T-helper 2 cell treated with Interferon-gamma antibody and Interleukin-4, amounts not matched to agents 5 μg/mL and 100 μg/mL, for 36 hours (primary cell): ENCODE measurements at regions not wholly inside any gene's neighbourhood (a gene's known extent, or its start where the extent isn't known, plus 50 kb on each side); places are given as distances from the start of the nearest gene placed in this dataset.
"Not testable (repeated sequence)": the region's sequence is repeated elsewhere in the genome, so short reads cannot be mapped to it uniquely, and the experiment has no call there.

Experiments used
- DNase-seq: peaks from one replicate; pipeline ENCODE4 v3.0.0; 2021; ENCODE audit warnings: low spot score
- H3K27ac Mint-ChIP-seq: one replicate; pipeline ENCODE4 v1.8.0; 2021; ENCODE audit warnings: mild to moderate bottlenecking, mixed read lengths
- H3K27me3 Mint-ChIP-seq: one replicate; pipeline ENCODE4 v1.8.0; 2021; ENCODE audit warnings: low read depth, mixed read lengths
- H3K36me3 Mint-ChIP-seq: one replicate; pipeline ENCODE4 v1.8.0; 2021; ENCODE audit warnings: low read depth, mixed read lengths
- H3K4me1 Mint-ChIP-seq: one replicate; pipeline ENCODE4 v1.8.0; 2021; ENCODE audit warnings: low read depth, mixed read lengths
- H3K4me3 Mint-ChIP-seq: one replicate; pipeline ENCODE4 v1.8.0; 2022; ENCODE audit warnings: mild to moderate bottlenecking, moderate library complexity, mixed read lengths
- H3K9me3 Mint-ChIP-seq: one replicate; pipeline ENCODE4 v1.8.0; 2021; ENCODE audit warnings: mixed read lengths

GRCh38 chr12:127013197-127013596 is 1253.8 kb upstream of the TMEM132C start:
- Mint-ChIP-seq H3K4me3 (no peak overlapping the region), H3K9me3 (no peaks in the 10 kb centered on the region), H3K36me3 (no peaks in the 10 kb centered on the region), H3K4me1 (no peaks in the 10 kb centered on the region), H3K27ac (no peak overlapping the region), H3K27me3 (no peaks in the 10 kb centered on the region)
- no peak for DNase-seq

GRCh38 chr12:127014079-127014478 is 1252.9 kb upstream of the TMEM132C start:
- Mint-ChIP-seq H3K27ac (no peak overlapping the region), H3K9me3 (no peaks in the 10 kb centered on the region), H3K4me3 (no peak overlapping the region), H3K4me1 (no peaks in the 10 kb centered on the region), H3K27me3 (no peaks in the 10 kb centered on the region), H3K36me3 (no peaks in the 10 kb centered on the region)
- DNase-seq, result no peak

DNA sequence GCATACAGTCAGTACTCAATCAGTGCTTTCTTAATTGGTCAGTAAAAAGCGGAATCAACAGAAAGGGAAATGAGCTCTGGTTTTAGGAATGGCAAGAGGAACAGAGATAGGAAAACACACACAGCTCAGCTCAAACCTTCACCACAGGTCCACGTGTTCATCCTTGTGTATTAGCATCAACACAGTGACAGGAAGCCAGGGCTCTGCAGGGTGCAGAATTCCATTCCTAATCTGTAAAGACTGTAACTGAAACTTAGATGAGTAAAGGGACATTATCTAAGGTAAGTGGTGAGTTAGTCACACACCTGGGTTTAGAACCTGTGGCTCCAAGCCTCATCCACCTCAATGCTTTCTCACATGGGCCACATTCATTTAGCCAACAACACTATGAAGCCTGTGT is 1242.2 kb upstream of the TMEM132C start:
- H3K9me3 Mint-ChIP-seq, result no peaks in the 10 kb centered on the region
- DNase-seq, result no peak
- H3K36me3 Mint-ChIP-seq, result no peaks in the 10 kb centered on the region
- H3K27ac Mint-ChIP-seq, result no peak overlapping the region
- H3K4me1 Mint-ChIP-seq, result no peaks in the 10 kb centered on the region
- H3K27me3 Mint-ChIP-seq, result no peaks in the 10 kb centered on the region
- no peak overlapping the region for H3K4me3 Mint-ChIP-seq

DNA sequence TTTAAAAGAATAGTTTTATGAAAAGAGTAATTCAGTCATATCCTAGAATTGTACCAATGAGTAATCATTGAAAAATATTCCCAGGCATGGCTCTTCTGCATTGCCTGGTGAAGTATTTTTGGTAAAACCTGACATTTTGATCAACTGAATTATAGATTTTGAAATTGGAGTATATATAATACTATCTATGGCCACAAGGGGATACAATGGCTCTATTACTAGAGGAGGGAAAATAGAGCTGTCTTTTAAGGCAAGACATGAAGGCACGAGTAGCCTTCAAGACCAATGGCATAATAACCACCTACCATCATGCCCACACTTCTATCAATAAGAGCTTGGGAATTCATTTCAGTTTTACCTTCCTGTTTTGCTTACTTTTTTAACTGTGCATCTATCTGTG is 1241.4 kb upstream of the TMEM132C start:
- no peak for DNase-seq
- H3K27ac Mint-ChIP-seq, result no peak overlapping the region
- H3K4me3 Mint-ChIP-seq, result no peak overlapping the region
- no peaks in the 10 kb centered on the region for H3K27me3 Mint-ChIP-seq
- no peaks in the 10 kb centered on the region for H3K9me3 Mint-ChIP-seq
- no peaks in the 10 kb centered on the region for H3K36me3 Mint-ChIP-seq
- no peaks in the 10 kb centered on the region for H3K4me1 Mint-ChIP-seq

- H3K27ac Mint-ChIP-seq, result no peak overlapping the region
- H3K4me1 Mint-ChIP-seq, result no peaks in the 10 kb centered on the region
- H3K27me3 Mint-ChIP-seq, result no peaks in the 10 kb centered on the region
- H3K36me3 Mint-ChIP-seq, result no peaks in the 10 kb centered on the region
- no peaks in the 10 kb centered on the region for H3K9me3 Mint-ChIP-seq
- no peak for DNase-seq
- no peak overlapping the region for H3K4me3 Mint-ChIP-seq
Measured at GRCh38 chr12:127035011-127035879, 1231.7 kb upstream of the TMEM132C start.

- Mint-ChIP-seq H3K27ac (no peak overlapping the region), H3K27me3 (no peaks in the 10 kb centered on the region), H3K36me3 (no peaks in the 10 kb centered on the region), H3K4me1 (no peaks in the 10 kb centered on the region), H3K4me3 (no peak overlapping the region), H3K9me3 (no peaks in the 10 kb centered on the region)
- DNase-seq, result no peak
Measured at GRCh38 chr12:127038152-127038551, 1228.8 kb upstream of the TMEM132C start.

- no peak for DNase-seq
- Mint-ChIP-seq H3K4me1 (no peaks in the 10 kb centered on the region), H3K27me3 (no peaks in the 10 kb centered on the region), H3K36me3 (no peaks in the 10 kb centered on the region), H3K27ac (no peak overlapping the region), H3K9me3 (no peaks in the 10 kb centered on the region), H3K4me3 (no peak overlapping the region)
Measured at GRCh38 chr12:127038761-127039160, 1228.2 kb upstream of the TMEM132C start.

DNA sequence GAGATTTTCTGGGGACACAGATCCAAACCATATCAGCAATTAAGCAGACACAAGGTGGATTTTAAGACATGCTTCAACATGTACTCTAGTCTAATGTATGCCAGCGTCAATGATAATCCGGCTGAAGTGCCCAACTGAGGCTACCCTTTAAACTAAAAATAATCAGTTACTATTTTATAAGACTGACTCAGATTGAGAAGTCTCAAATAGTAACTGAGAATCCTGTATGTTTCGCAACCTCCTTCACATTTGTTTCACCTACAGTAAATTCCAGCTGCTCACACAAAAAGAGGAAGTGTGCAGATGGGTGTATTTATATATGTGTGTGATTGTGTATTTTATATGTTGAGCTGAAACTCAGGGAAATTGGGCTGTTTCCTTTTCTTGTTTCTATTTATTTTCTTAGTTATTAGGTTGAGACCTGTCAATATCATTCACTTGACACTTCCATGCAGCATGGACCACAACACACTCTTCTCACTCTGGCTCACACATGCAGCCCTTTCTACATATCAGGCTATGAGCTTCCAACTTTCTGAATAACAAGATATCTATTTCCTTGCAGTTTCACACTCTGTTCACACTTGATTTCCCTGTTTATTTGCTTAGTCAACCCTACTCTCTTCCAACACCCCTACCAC is 1224.9 kb upstream of the TMEM132C start:
- no peak for DNase-seq
- no peaks in the 10 kb centered on the region for H3K4me1 Mint-ChIP-seq
- H3K27ac Mint-ChIP-seq, result no peak overlapping the region
- no peaks in the 10 kb centered on the region for H3K9me3 Mint-ChIP-seq
- no peaks in the 10 kb centered on the region for H3K27me3 Mint-ChIP-seq
- no peak overlapping the region for H3K4me3 Mint-ChIP-seq
- H3K36me3 Mint-ChIP-seq, result no peaks in the 10 kb centered on the region

- Mint-ChIP-seq H3K9me3 (no peaks in the 10 kb centered on the region), H3K36me3 (no peaks in the 10 kb centered on the region), H3K4me3 (no peak overlapping the region), H3K4me1 (no peaks in the 10 kb centered on the region), H3K27ac (no peak overlapping the region), H3K27me3 (no peaks in the 10 kb centered on the region)
- DNase-seq, result no peak
Measured at GRCh38 chr12:127043731-127044130, 1223.2 kb upstream of the TMEM132C start.

GRCh38 chr12:127044836-127045235 is 1222.1 kb upstream of the TMEM132C start:
- Mint-ChIP-seq H3K9me3 (no peaks in the 10 kb centered on the region), H3K36me3 (no peaks in the 10 kb centered on the region), H3K4me1 (no peaks in the 10 kb centered on the region), H3K27ac (no peak overlapping the region), H3K27me3 (no peaks in the 10 kb centered on the region), H3K4me3 (no peak overlapping the region)
- DNase-seq, result no peak

DNA sequence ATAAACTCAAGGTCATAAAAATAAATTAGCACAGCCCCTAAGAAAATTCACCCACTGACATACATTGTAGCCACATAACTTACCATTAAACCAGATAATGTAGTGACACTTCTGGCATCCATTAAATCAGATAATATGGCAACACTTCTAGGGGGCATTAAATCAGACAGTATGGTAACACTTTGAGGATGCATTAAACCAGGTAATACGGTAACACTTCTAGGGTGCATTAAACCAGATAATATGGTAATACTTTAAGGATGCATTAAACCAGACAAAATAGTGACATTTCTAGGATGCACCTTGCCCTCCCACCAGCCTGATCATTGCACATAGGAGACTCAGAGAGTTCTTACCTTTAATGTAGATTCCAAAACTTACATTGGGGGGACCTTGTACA is 1220.5 kb upstream of the TMEM132C start:
- DNase-seq, result no peak
- H3K27ac Mint-ChIP-seq, result no peak overlapping the region
- no peak overlapping the region for H3K4me3 Mint-ChIP-seq
- no peaks in the 10 kb centered on the region for H3K27me3 Mint-ChIP-seq
- no peaks in the 10 kb centered on the region for H3K4me1 Mint-ChIP-seq
- H3K9me3 Mint-ChIP-seq, result no peaks in the 10 kb centered on the region
- no peaks in the 10 kb centered on the region for H3K36me3 Mint-ChIP-seq

GRCh38 chr12:127048057-127048456 is 1218.9 kb upstream of the TMEM132C start:
- Mint-ChIP-seq H3K27ac (no peak overlapping the region), H3K36me3 (no peaks in the 10 kb centered on the region), H3K9me3 (no peaks in the 10 kb centered on the region), H3K4me1 (no peaks in the 10 kb centered on the region), H3K4me3 (no peak overlapping the region), H3K27me3 (no peaks in the 10 kb centered on the region)
- DNase-seq, result no peak

DNA sequence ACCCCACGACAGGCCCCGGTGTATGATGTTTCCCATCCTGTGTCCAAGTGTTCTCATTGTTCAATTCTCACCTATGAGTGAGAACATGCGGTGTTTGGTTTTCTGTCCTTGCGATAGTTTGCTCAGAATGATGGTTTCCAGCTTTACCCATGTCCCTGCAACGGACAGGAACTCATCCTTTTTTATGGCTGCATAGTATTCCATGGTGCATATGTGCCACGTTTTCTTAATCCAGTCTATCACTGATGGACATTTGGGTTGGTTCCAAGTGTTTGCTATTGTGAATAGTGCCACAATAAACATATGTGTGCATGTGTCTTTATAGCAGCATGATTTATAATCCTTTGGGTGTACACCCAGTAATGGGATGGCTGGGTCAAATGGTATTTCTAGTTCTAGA is 1218.4 kb upstream of the TMEM132C start:
- not testable (repeated sequence) for H3K27ac Mint-ChIP-seq, H3K4me3 Mint-ChIP-seq, H3K27me3 Mint-ChIP-seq

DNA sequence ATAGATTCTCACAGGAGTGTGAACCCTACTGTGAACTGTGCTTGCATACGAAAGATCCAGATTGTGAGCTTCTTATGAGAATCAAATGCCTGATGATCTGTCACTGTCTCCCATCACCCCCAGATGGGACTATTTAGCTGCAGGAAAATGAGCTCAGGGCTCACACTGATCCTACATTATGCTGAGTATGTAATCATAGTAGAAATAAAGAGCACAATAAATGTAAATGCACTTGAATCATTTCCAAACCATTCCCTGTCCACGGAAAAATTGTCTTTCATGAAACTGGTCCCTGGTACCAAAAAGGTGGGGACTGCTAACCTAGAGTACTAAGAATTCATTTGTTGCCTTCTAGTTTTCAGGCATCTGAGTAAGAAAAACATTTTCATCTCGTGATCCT is 1215.8 kb upstream of the TMEM132C start:
- no peak overlapping the region for H3K4me3 Mint-ChIP-seq
- no peaks in the 10 kb centered on the region for H3K9me3 Mint-ChIP-seq
- H3K27ac Mint-ChIP-seq, result no peak overlapping the region
- no peaks in the 10 kb centered on the region for H3K36me3 Mint-ChIP-seq
- no peak for DNase-seq
- no peaks in the 10 kb centered on the region for H3K4me1 Mint-ChIP-seq
- H3K27me3 Mint-ChIP-seq, result no peaks in the 10 kb centered on the region

More for the DNA sequence above, 1218.4 kb upstream of the TMEM132C start:
- not testable (repeated sequence) for H3K9me3 Mint-ChIP-seq, H3K36me3 Mint-ChIP-seq, DNase-seq, H3K4me1 Mint-ChIP-seq
